WI38 (cell line): ENCODE measurements at regions not wholly inside any gene's neighbourhood (a gene's known extent, or its start where the extent isn't known, plus 50 kb on each side); places are given as distances from the start of the nearest gene placed in this dataset.

Experiments
- H3K4me3 ChIP-seq: 2 replicates; pipeline ENCODE4 v1.5.1; 2011; ENCODE audit warnings: low read depth, mild to moderate bottlenecking, control low read depth, low read length
- TF ChIP-seq, protein P1 (sequence below): IDR thresholded peaks from 2 replicates; pipeline ENCODE4 v1.5.1; 2012; ENCODE audit warnings: low read depth, mild to moderate bottlenecking, control low read depth, low read length

- no peak overlapping the region for H3K4me3 ChIP-seq
- TF ChIP-seq, protein P1, sequence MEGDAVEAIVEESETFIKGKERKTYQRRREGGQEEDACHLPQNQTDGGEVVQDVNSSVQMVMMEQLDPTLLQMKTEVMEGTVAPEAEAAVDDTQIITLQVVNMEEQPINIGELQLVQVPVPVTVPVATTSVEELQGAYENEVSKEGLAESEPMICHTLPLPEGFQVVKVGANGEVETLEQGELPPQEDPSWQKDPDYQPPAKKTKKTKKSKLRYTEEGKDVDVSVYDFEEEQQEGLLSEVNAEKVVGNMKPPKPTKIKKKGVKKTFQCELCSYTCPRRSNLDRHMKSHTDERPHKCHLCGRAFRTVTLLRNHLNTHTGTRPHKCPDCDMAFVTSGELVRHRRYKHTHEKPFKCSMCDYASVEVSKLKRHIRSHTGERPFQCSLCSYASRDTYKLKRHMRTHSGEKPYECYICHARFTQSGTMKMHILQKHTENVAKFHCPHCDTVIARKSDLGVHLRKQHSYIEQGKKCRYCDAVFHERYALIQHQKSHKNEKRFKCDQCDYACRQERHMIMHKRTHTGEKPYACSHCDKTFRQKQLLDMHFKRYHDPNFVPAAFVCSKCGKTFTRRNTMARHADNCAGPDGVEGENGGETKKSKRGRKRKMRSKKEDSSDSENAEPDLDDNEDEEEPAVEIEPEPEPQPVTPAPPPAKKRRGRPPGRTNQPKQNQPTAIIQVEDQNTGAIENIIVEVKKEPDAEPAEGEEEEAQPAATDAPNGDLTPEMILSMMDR: no peak
These were observed 66.8 kb upstream of the COL13A1 start for GRCh38 chr10:69734797-69735468.

GRCh38 chr10:69736886-69737641 is 64.6 kb upstream of the COL13A1 start:
- TF ChIP-seq, protein P1: no peak
- no peak overlapping the region for H3K4me3 ChIP-seq

DNA sequence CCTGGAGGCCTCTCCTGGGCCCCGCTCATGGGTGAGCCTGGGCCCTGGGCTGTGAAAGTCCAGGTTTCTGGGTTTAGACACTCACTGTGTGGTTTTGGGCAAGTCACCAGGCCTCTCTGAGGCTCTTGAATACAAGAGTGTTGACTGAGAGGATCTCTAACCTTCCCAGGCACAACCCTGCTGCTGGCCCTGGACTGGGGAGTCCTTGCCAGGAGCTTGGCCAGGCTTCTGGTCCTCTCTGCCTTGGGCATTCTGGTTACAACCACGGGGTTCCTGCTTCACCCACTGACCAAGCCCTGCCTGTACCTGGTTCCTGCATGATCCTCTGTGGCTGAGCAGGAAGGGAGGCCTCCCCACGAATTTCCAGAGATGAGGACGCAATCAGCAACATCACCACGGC is 63.6 kb upstream of the COL13A1 start:
- TF ChIP-seq, protein P1: no peak

GRCh38 chr10:69738858-69739435 is 62.8 kb upstream of the COL13A1 start:
- TF ChIP-seq, protein P1: no peak
- no peak overlapping the region for H3K4me3 ChIP-seq

More for the DNA sequence above, 63.6 kb upstream of the COL13A1 start:
- no peak overlapping the region for H3K4me3 ChIP-seq

DNA sequence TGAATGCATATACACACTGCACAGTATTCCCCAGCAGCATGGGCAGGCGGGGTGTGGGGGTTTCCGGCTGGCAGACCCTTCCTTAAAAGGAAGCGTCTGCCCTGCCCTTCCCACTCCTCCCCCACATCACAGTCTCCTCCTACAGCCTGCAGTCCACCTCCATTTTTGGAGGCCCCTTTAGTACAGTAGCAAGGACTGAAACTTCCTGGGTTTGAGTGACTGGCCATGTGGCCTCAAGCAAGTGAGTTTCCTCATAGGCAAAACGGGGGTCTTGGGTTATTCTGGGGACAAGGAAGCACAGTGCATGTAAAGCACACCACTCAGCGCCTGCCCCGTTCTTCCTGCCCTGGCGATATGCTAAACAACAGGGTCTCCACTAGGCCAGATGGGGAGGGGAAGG is 62.1 kb upstream of the COL13A1 start:
- H3K4me3 ChIP-seq: no peak overlapping the region
- TF ChIP-seq, protein P1: no peak

DNA sequence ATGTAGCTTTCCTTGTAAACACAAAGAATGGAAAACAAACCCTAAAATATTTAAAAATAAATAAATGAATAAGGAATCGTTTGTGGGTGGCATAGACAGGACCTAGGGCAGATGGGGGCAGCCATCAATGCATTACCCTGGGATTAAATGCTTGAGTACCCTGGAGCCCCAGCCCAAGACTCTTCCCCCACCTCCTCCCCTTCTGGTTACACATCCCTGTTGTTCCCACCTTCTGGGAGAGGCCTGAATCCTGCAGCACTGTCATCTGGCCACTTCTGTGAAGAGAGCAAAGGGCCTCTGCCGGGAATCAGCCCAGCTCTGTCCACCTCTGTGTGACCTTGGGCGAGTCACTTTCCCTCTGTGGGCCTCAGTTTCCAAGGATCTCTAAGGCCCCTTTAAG is 61.6 kb upstream of the COL13A1 start:
- no peak overlapping the region for H3K4me3 ChIP-seq
- TF ChIP-seq, protein P1: no peak

GRCh38 chr10:69741252-69741651 is 60.5 kb upstream of the COL13A1 start:
- TF ChIP-seq, protein P1: no peak
- H3K4me3 ChIP-seq: no peak overlapping the region
